ENCODE measurements at regions not wholly inside any gene's neighbourhood (a gene's known extent, or its start where the extent isn't known, plus 50 kb on each side); places are given as distances from the start of the nearest gene placed in this dataset.

DNA sequence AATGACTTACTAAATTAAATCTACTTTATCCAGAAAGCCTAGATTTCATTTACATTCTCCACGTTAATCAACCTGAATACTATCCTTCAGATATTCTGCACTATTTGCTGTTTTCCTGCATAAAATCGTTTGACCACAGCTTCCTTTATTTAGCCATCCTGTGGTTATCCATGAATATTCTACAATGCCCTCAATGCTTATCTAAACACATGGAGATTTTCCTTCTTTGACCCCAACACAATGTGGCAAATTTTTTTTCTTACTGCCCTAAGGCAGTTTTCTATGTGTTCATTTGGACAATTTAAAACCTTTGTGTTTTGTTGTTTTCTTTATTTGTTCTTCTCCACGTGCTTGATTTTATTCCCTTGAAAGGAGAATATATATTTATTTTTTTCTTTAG is 495.5 kb upstream of the ROBO1 start:
- no peak for DNase-seq

GRCh38 chr3:80261082-80261481 is 493.3 kb upstream of the ROBO1 start:
- no peak for DNase-seq

DNA sequence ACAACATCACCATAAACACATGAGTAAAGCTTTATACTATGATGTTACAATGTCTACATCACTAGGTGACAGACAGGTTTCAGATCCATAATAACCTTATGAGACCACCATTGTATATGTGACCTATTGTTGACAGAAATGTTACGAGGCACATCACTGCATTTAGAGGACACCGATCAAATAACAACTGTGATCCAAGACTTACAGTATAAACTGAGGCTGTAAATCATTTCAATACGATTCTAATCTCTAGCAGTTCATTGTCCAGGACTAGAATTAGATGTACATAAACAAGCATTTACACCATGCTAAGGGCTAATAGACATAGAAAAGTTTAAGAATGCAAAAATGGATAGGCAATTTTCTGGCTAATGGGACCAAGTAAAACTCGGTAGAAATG is 491.9 kb upstream of the ROBO1 start:
- DNase-seq = no peak

DNA sequence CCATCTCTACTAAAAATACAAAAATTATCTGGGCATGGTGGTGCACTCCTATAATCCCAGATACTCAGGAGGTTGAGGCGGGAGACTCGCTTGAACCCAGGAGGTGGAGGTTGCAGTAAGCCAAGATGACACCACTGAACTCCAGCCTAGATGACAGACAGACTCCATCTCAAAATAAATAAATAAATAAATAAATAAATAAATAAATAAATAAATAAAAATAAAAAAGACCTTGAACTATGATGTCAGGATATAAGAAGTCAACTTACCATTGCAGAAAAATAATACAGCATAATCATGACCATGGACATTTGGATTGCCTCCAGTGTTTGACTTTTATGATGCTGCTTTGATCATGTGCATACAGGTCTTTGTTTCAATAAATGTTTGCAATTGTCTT is 484.3 kb upstream of the ROBO1 start:
- no peak for DNase-seq

DNA sequence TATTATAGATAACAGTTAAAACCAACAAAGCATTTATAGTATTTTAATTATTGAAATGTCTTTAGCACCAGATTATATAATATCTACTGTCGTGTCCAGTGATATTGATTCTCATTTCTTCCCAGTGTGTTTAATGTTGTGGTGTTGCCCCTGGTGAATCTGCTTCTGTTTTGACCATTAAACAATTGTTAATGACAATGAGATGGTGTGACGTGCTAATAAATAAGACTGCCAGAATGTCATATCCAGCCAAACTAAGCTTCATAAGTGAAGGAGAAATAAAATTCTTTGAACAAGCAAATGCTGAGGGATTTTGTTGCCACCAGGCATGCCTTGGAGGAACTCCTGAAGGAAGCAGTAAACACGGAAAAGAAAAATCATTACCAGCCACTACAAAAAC is 480.0 kb upstream of the ROBO1 start:
- no peak for DNase-seq

- no peak for DNase-seq
Measured at GRCh38 chr3:80244390-80244789, 476.6 kb upstream of the ROBO1 start.

DNA sequence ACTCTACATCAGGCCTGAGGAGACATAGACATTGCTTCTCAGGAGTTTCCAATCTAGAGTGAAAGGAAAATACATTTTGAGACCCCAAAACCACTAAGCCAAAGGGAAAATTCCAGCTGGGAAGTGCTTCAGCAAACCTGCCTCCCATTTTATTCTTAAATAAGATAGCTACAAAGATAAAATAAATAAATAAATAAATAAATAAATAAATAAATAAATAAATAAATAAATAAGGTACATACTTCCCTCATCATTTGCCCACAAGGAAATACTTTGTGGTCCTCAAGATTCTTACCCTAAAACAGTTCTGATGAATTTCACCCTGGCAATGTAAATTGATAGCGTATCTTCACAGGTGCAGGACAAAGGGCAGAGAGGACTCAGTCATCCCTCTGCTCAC is 474.0 kb upstream of the ROBO1 start:
- no peak for DNase-seq

GRCh38 chr3:80239301-80239700 is 471.5 kb upstream of the ROBO1 start:
- no peak for DNase-seq

DNA sequence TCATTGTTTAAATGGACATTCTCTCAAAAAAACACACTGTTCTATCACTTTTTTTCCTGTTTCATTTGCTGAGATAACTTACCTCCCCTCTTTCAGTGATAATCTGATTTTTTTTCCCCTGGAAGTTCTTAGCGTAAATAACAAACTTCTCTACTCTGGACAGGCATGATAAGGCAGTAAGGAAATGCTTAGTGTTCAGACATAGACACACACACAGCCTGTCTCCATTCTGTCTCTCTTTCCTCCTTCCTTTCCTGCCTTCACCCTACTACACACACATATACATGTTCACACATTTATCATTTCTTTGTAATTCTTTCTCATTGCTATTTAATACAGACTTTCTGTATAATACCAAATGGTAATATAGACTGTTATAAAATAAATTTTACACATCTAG is 470.8 kb upstream of the ROBO1 start:
- no peak for DNase-seq

DNA sequence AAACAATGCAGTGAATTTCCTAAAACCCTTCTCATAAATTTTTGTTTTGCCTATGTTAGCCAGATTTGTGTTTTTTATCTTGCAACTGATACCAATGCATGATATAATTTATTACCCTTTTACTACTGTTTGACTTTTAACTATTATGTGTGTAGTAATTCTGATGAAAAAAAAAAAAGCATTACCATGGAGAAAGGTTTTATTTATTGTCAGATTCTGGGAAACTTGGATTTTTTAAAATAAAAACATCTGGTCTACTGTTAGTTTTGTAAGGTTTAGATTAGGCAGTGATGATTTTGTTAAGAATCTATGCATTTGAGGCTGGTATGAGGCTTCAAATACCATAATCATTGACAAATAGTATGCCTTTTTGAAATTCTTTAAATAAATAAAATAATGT is 470.4 kb upstream of the ROBO1 start:
- DNase-seq = no peak

DNA sequence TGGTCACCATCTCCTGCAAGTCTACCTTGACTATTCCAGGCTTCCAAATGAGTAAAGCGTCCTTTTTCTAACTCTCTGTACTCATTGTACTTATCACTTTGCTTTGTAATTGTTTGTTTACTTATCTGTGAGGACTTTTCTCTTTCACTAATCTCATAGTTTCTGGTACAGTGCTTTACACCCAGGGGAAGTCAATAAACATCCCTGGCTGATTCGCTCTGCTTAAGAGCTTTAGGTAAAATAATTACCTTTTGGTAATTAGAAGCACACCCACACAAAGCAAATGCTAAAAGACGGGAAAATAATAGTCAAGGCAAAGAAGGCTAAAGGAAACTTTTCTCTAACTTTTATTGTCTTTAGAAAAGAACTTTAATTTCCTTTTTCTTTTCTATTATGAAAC is 466.9 kb upstream of the ROBO1 start:
- DNase-seq = no peak

DNA sequence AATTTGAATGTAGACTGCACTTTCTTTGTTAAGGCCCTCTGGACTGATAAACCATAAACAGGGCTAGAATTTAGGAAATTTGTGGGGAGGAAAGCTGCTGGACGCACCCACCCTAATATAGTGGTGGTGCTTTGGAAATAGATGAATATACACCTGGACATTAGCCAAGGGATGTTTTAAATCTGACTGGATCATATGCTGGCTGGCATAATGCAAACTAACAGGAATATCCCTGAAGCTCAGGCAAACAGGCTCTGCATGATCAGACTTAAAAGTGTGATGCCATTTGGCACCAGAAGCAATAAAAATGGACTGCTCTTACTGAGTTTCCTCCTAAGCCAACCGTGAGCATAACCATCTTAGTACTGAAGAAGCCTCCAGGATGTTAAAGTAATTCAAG is 465.8 kb upstream of the ROBO1 start:
- DNase-seq = no peak

- no peak for DNase-seq
Measured at GRCh38 chr3:80232760-80233159, 465.0 kb upstream of the ROBO1 start.

GRCh38 chr3:80230962-80231361 is 463.2 kb upstream of the ROBO1 start:
- no peak for DNase-seq

GRCh38 chr3:80227216-80227615 is 459.4 kb upstream of the ROBO1 start:
- no peak for DNase-seq

- no peak for DNase-seq
Measured at GRCh38 chr3:80215191-80215590, 447.4 kb upstream of the ROBO1 start.

- DNase-seq = no peak
Measured at GRCh38 chr3:80213086-80213485, 445.3 kb upstream of the ROBO1 start.

- DNase-seq = no peak
Measured at GRCh38 chr3:80192936-80193335, 425.1 kb upstream of the ROBO1 start.

GRCh38 chr3:80190051-80190450 is 422.3 kb upstream of the ROBO1 start:
- DNase-seq = no peak

GRCh38 chr3:80187981-80188380 is 420.2 kb upstream of the ROBO1 start:
- no peak for DNase-seq

GRCh38 chr3:80159990-80160506 is 392.2 kb upstream of the ROBO1 start:
- DNase-seq = no peak

- DNase-seq = no peak
Measured at GRCh38 chr3:80158332-80158731, 390.5 kb upstream of the ROBO1 start.

- DNase-seq = no peak
Measured at GRCh38 chr3:80157546-80157945, 389.7 kb upstream of the ROBO1 start.

GRCh38 chr3:80152692-80153091 is 384.9 kb upstream of the ROBO1 start:
- DNase-seq = no peak

DNA sequence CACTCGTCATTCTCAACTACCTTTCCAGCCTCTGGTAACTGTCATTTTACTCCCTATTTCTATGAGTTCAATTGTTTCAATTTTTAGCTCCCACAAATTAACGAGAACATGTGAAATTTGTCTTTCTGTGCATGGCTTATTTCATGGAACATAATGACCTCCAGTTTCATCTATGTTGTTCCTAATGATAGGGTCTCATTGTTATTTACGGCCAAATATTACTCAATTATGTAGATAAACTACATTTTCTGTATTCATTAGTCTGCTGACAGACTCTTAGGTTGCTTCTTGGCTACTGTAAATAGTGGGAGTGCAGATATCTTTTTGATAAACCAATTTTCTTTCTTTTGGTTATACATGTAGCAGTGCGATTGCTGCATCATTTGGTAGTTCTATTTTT is 374.9 kb upstream of the ROBO1 start:
- DNase-seq = no peak

- DNase-seq = no peak
Measured at GRCh38 chr3:80141557-80141956, 373.8 kb upstream of the ROBO1 start.
